ENCODE measurements at regions not wholly inside any gene's neighbourhood (a gene's known extent, or its start where the extent isn't known, plus 50 kb on each side); places are given as distances from the start of the nearest gene placed in this dataset.
A peak's percentile ranks its signal among the peaks of the same experiment; 100 is the strongest.

- Histone ChIP-seq H3K4ac (ENCODE audit: low read depth, low read length) (no peak overlapping the region), H3K9me1 (ENCODE audit: insufficient read depth, low read length) (peaks cover 7% of the 10 kb centered on the region; the same call in 1 of the 2 replicates), H3K23ac (ENCODE audit: low read depth, low read length) (no peak overlapping the region), H3K27me3 (ENCODE audit: control insufficient read depth, insufficient read depth, low read length) (no peaks in the 10 kb centered on the region), H3K9ac (ENCODE audit: low read depth, low read length) (no peak overlapping the region), H2AK5ac (ENCODE audit: low read depth, low read length) (no peak overlapping the region), H3K36me3 (ENCODE audit: control insufficient read depth, insufficient read depth, low read length) (no peaks in the 10 kb centered on the region), H4K8ac (ENCODE audit: low read depth in 2 of 2, low read length in 2 of 2) (no peak overlapping the region), H2BK15ac (ENCODE audit: low read depth, low read length) (no peak overlapping the region), H2BK120ac (ENCODE audit: low read depth, low read length) (no peak overlapping the region), H4K5ac (ENCODE audit: low read depth, low read length) (no peak overlapping the region), H2BK20ac (ENCODE audit: low read depth, low read length) (no peak overlapping the region), H3K56ac (ENCODE audit: extremely low read depth, insufficient read depth, low read length) (no peak overlapping the region), H3K14ac (replicated peaks; ENCODE audit: low read depth, low read length) (no peak overlapping the region), H2AFZ (replicated peaks; ENCODE audit: low read length, poor library complexity) (no peak overlapping the region), H3K4me3 (ENCODE audit: insufficient read depth, low read depth, low read length) (no peak overlapping the region), H3K9me3 (ENCODE audit: control insufficient read depth, insufficient read depth, low read length) (no peaks in the 10 kb centered on the region), H3K4me2 (ENCODE audit: low read depth, low read length) (no peak overlapping the region), H3K27ac (ENCODE audit: insufficient read depth, low read length) (no peak overlapping the region), H4K20me1 (ENCODE audit: insufficient read depth, low read length) (no peaks in the 10 kb centered on the region), H3K79me1 (ENCODE audit: low read depth in 1 of 2, low read length in 2 of 2) (no peaks in the 10 kb centered on the region), H3K18ac (ENCODE audit: low read depth, low read length) (0 out of 2 replicates have a peak overlapping the region, but pooled peaks have one; percentile 20), H2BK5ac (ENCODE audit: low read depth, low read length, poor library complexity, severe bottlenecking) (no peak overlapping the region), H4K91ac (ENCODE audit: insufficient read depth, low read depth, low read length) (no peak overlapping the region), H2AK9ac (replicated peaks; ENCODE audit: low read depth, low read length, poor library complexity) (no peak overlapping the region), H3K4me1 (ENCODE audit: control insufficient read depth, insufficient read depth, low read length) (peaks cover 5% of the 10 kb centered on the region)
- DNase-seq (no peak), ATAC-seq (ENCODE audit: low read depth) (no peak)
- WGBS, 2 experiments (ENCODE audit: extremely low coverage in 2 of 2, insufficient read length in 1 of 2): no CpG with 5 or more reads among the region's 2 CpGs
- ChIA-PET CTCF (no interaction called here), POLR2A (ENCODE audit: unreplicated experiment) (no interaction called here)
- TF ChIP-seq CEBPB (IDR thresholded peaks at IDR 0.05; ENCODE audit: low read depth, low read length) (no peak), RFX5 (IDR thresholded peaks at IDR 0.05; ENCODE audit: low read depth, low read length) (no peak), RAD21 (IDR thresholded peaks at IDR 0.05; ENCODE audit: low read length) (no peak), CHD1 (IDR thresholded peaks at IDR 0.05; ENCODE audit: low read depth, low read length) (no peak), BHLHE40 (IDR thresholded peaks at IDR 0.05; ENCODE audit: low read depth, low read length) (no peak), USF2 (IDR thresholded peaks at IDR 0.05; ENCODE audit: low read depth, low read length) (no peak), ELK1 (IDR thresholded peaks at IDR 0.05; ENCODE audit: borderline replicate concordance, low read depth, low read length) (no peak), MXI1 (IDR thresholded peaks at IDR 0.05; ENCODE audit: borderline replicate concordance, low read depth, low read length) (no peak), RCOR1 (IDR thresholded peaks at IDR 0.05; ENCODE audit: insufficient replicate concordance, low read length) (no peak), CTCF (conservative IDR thresholded peaks at IDR 0.05; ENCODE audit: low read depth, low read length) (no peak), NFE2L2 (IDR thresholded peaks at IDR 0.05; ENCODE audit: low read depth, low read length) (no peak), FOS (IDR thresholded peaks at IDR 0.05; ENCODE audit: low read depth, low read length) (no peak), MAFK (IDR thresholded peaks at IDR 0.05; ENCODE audit: low read depth, low read length) (no peak), POLR2A (IDR thresholded peaks at IDR 0.05; ENCODE audit: low read depth, low read length) (no peak), MAZ (IDR thresholded peaks at IDR 0.05; ENCODE audit: borderline replicate concordance, low read depth, low read length) (no peak), SMC3 (IDR thresholded peaks at IDR 0.05; ENCODE audit: low read depth, low read length) (no peak)
- intact Hi-C loops (cut with micrococcal nuclease): no loop called here
- in situ Hi-C loops (cut with MboI; ENCODE audit: low sequenced_read_pairs): no loop called here
- dilution Hi-C loops (cut with HindIII; ENCODE audit: low sequenced_read_pairs, unreplicated experiment): no loop called here
- no TSS peak for BruUV-seq (replicated peaks)
Measured at GRCh38 chr12:58450868-58451482, 469.3 kb downstream of the LRIG3 start.
